ENCODE measurements at regions not wholly inside any gene's neighbourhood (a gene's known extent, or its start where the extent isn't known, plus 50 kb on each side); places are given as distances from the start of the nearest gene placed in this dataset.

GRCh38 chr4:14096396-14096965 is 469.0 kb upstream of the BOD1L1 start:
- no peak overlapping the region for H3K27ac ChIP-seq (ENCODE audit: low read depth, low read length)
- 79 to 85% (median 79%) methylated on average over 4 of the region's 4 CpGs for WGBS, 3 donors

- WGBS, 3 donors: 55 to 65% (median 59%) methylated on average over 4 of the region's 4 CpGs
- no peak overlapping the region for H3K27ac ChIP-seq (ENCODE audit: low read depth, low read length)
Measured at GRCh38 chr4:14100349-14100748, 472.8 kb upstream of the BOD1L1 start.

GRCh38 chr4:14110407-14110806 is 482.9 kb upstream of the BOD1L1 start:
- no peak overlapping the region for H3K27ac ChIP-seq (ENCODE audit: low read depth, low read length)
- WGBS, 3 donors: 64 to 81% (median 73%) methylated on average over 2 of the region's 2 CpGs

GRCh38 chr4:14111730-14112181 is 484.2 kb upstream of the BOD1L1 start:
- no peak overlapping the region for H3K27ac ChIP-seq (ENCODE audit: low read depth, low read length)
- 30 to 68% (median 32%) methylated on average over 6 of the region's 6 CpGs for WGBS, 3 donors

GRCh38 chr4:14115106-14115505 is 487.6 kb upstream of the BOD1L1 start:
- H3K27ac ChIP-seq (ENCODE audit: low read depth, low read length): no peak overlapping the region
- 84 to 92% (median 86%) methylated on average over 1 of the region's 1 CpG for WGBS, 3 donors

- 72 to 75% (median 72%) methylated on average over 3 of the region's 3 CpGs for WGBS, 3 donors
- no peak overlapping the region for H3K27ac ChIP-seq (ENCODE audit: low read depth, low read length)
Measured at GRCh38 chr4:14117575-14118238, 490.2 kb upstream of the BOD1L1 start.

- H3K27ac ChIP-seq (ENCODE audit: low read depth, low read length): no peak overlapping the region
- WGBS, 3 donors: 39 to 49% (median 47%) methylated on average over 2 of the region's 2 CpGs
Measured at GRCh38 chr4:14124816-14125215, 497.3 kb upstream of the BOD1L1 start.

- no peak overlapping the region for H3K27ac ChIP-seq (ENCODE audit: low read depth, low read length)
- 27 to 68% (median 53%) methylated on average over 1 of the region's 1 CpG for WGBS, 3 donors
Measured at GRCh38 chr4:14125375-14126129, 498.0 kb upstream of the BOD1L1 start.

- WGBS, 3 donors: 52 to 70% (median 59%) methylated on average over 2 of the region's 2 CpGs
- H3K27ac ChIP-seq (ENCODE audit: low read depth, low read length): no peak overlapping the region
Measured at GRCh38 chr4:14130551-14130950, 503.0 kb upstream of the BOD1L1 start.

- WGBS, 3 donors: 68 to 74% (median 69%) methylated on average over 1 of the region's 1 CpG
- H3K27ac ChIP-seq (ENCODE audit: low read depth, low read length): no peak overlapping the region
Measured at GRCh38 chr4:14131335-14131734, 503.8 kb upstream of the BOD1L1 start.

- WGBS, 3 donors: 97% methylated on average over 1 of the region's 1 CpG
- no peak overlapping the region for H3K27ac ChIP-seq (ENCODE audit: low read depth, low read length)
Measured at GRCh38 chr4:14132301-14132700, 504.8 kb upstream of the BOD1L1 start.

GRCh38 chr4:14138106-14138505 is 510.6 kb upstream of the BOD1L1 start:
- H3K27ac ChIP-seq (ENCODE audit: low read depth, low read length): no peak overlapping the region

- H3K27ac ChIP-seq (ENCODE audit: low read depth, low read length): no peak overlapping the region
- WGBS, 3 donors: 19 to 39% (median 36%) methylated on average over 1 of the region's 1 CpG
Measured at GRCh38 chr4:14143892-14144291, 516.4 kb upstream of the BOD1L1 start.

- WGBS, 3 donors: 62 to 63% (median 62%) methylated on average over 6 of the region's 6 CpGs
- H3K27ac ChIP-seq (ENCODE audit: low read depth, low read length): no peak overlapping the region
Measured at GRCh38 chr4:14149176-14150053, 521.9 kb upstream of the BOD1L1 start.

GRCh38 chr4:14151101-14151500 is 523.6 kb upstream of the BOD1L1 start:
- 39 to 63% (median 59%) methylated on average over 2 of the region's 2 CpGs for WGBS, 3 donors
- no peak overlapping the region for H3K27ac ChIP-seq (ENCODE audit: low read depth, low read length)

- no peak overlapping the region for H3K27ac ChIP-seq (ENCODE audit: low read depth, low read length)
- 82 to 88% (median 84%) methylated on average over 4 of the region's 4 CpGs for WGBS, 3 donors
Measured at GRCh38 chr4:14152834-14153519, 525.5 kb upstream of the BOD1L1 start.

- WGBS, 3 donors: 46 to 68% (median 58%) methylated on average over 3 of the region's 3 CpGs
- no peak overlapping the region for H3K27ac ChIP-seq (ENCODE audit: low read depth, low read length)
Measured at GRCh38 chr4:14155803-14156202, 528.3 kb upstream of the BOD1L1 start.

- WGBS, 3 donors: 79 to 89% (median 86%) methylated on average over 2 of the region's 2 CpGs
- no peak overlapping the region for H3K27ac ChIP-seq (ENCODE audit: low read depth, low read length)
Measured at GRCh38 chr4:14157262-14157661, 529.7 kb upstream of the BOD1L1 start.

All from adipose tissue (tissue), 3 donors.